ENCODE measurements at regions not wholly inside any gene's neighbourhood (a gene's known extent, or its start where the extent isn't known, plus 50 kb on each side); places are given as distances from the start of the nearest gene placed in this dataset.

DNA sequence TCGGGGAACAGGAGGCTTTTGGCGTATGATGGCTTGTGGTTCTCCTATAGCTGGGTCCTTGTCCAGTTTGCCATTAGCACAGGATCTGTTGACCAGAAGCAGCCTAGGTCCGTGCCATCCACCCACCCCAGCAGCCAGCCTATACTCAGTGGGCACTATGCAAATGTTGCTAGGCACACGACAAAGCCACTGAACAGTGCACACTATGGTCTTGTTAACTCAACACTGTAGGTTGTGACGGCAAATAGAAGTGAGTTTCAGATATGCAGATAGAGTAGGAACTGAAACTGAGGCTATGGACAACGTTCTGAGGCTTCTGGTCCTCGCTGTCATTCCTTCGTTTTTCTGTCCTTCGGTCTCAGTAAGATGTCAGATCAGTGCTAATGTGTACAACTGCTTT, 541.3 kb upstream of the TENM3 start:
- Histone ChIP-seq H4K91ac (ENCODE audit: insufficient read depth, low read depth, low read length) (no peak overlapping the region), H2AK5ac (ENCODE audit: low read depth, low read length) (no peak overlapping the region), H3K4me3 (ENCODE audit: insufficient read depth, low read depth, low read length) (no peak overlapping the region), H3K56ac (ENCODE audit: extremely low read depth, insufficient read depth, low read length) (no peak overlapping the region), H2AK9ac (replicated peaks; ENCODE audit: low read depth, low read length, poor library complexity) (no peak overlapping the region), H2AFZ (replicated peaks; ENCODE audit: low read length, poor library complexity) (peak overlapping the region; percentile 37), H3K27me3 (ENCODE audit: control insufficient read depth, insufficient read depth, low read length) (no peaks in the 10 kb centered on the region), H4K8ac (ENCODE audit: low read depth in 2 of 2, low read length in 2 of 2) (no peak overlapping the region), H3K4me2 (ENCODE audit: low read depth, low read length) (no peak overlapping the region), H3K79me1 (ENCODE audit: low read depth in 1 of 2, low read length in 2 of 2) (no peaks in the 10 kb centered on the region), H3K9me1 (ENCODE audit: insufficient read depth, low read length) (no peaks in the 10 kb centered on the region; the same call in 1 of the 2 replicates), H3K4me1 (ENCODE audit: control insufficient read depth, insufficient read depth, low read length) (no peaks in the 10 kb centered on the region), H2BK120ac (ENCODE audit: low read depth, low read length) (no peak overlapping the region), H3K36me3 (ENCODE audit: control insufficient read depth, insufficient read depth, low read length) (no peaks in the 10 kb centered on the region), H3K18ac (ENCODE audit: low read depth, low read length) (peak overlapping the region; percentile 9; the same call in 1 of the 2 replicates), H3K14ac (replicated peaks; ENCODE audit: low read depth, low read length) (no peak overlapping the region), H3K4ac (ENCODE audit: low read depth, low read length) (no peak overlapping the region), H2BK20ac (ENCODE audit: low read depth, low read length) (no peak overlapping the region), H4K20me1 (ENCODE audit: insufficient read depth, low read length) (no peaks in the 10 kb centered on the region), H4K5ac (ENCODE audit: low read depth, low read length) (no peak overlapping the region), H3K27ac (ENCODE audit: insufficient read depth, low read length) (no peak overlapping the region), H2BK5ac (ENCODE audit: low read depth, low read length, poor library complexity, severe bottlenecking) (no peak overlapping the region), H3K9me3 (ENCODE audit: control insufficient read depth, insufficient read depth, low read length) (no peaks in the 10 kb centered on the region), H3K23ac (ENCODE audit: low read depth, low read length) (no peak overlapping the region), H3K9ac (ENCODE audit: low read depth, low read length) (no peak overlapping the region), H2BK15ac (ENCODE audit: low read depth, low read length) (no peak overlapping the region)
- no peak for ATAC-seq (ENCODE audit: low read depth)
- WGBS, 2 experiments (ENCODE audit: extremely low coverage in 2 of 2, insufficient read length in 1 of 2), result 94% methylated on average over 2 of the region's 9 CpGs; no CpG with 5 or more reads in 1 of the 2 experiments
- TF ChIP-seq MAFK (IDR thresholded peaks at IDR 0.05; ENCODE audit: low read depth, low read length) (no peak), MXI1 (IDR thresholded peaks at IDR 0.05; ENCODE audit: borderline replicate concordance, low read depth, low read length) (no peak), POLR2A (IDR thresholded peaks at IDR 0.05; ENCODE audit: low read depth, low read length) (no peak), MAZ (IDR thresholded peaks at IDR 0.05; ENCODE audit: borderline replicate concordance, low read depth, low read length) (no peak), RFX5 (IDR thresholded peaks at IDR 0.05; ENCODE audit: low read depth, low read length) (no peak), FOS (IDR thresholded peaks at IDR 0.05; ENCODE audit: low read depth, low read length) (no peak), CEBPB (IDR thresholded peaks at IDR 0.05; ENCODE audit: low read depth, low read length) (no peak), RAD21 (IDR thresholded peaks at IDR 0.05; ENCODE audit: low read length) (no peak), RCOR1 (IDR thresholded peaks at IDR 0.05; ENCODE audit: insufficient replicate concordance, low read length) (no peak), NFE2L2 (IDR thresholded peaks at IDR 0.05; ENCODE audit: low read depth, low read length) (no peak), SMC3 (IDR thresholded peaks at IDR 0.05; ENCODE audit: low read depth, low read length) (no peak)
- TF ChIP-seq, protein P1, sequence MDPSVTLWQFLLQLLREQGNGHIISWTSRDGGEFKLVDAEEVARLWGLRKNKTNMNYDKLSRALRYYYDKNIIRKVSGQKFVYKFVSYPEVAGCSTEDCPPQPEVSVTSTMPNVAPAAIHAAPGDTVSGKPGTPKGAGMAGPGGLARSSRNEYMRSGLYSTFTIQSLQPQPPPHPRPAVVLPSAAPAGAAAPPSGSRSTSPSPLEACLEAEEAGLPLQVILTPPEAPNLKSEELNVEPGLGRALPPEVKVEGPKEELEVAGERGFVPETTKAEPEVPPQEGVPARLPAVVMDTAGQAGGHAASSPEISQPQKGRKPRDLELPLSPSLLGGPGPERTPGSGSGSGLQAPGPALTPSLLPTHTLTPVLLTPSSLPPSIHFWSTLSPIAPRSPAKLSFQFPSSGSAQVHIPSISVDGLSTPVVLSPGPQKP (IDR thresholded peaks at IDR 0.05; ENCODE audit: borderline replicate concordance, low read depth, low read length), result no peak
- TF ChIP-seq, protein P2, sequence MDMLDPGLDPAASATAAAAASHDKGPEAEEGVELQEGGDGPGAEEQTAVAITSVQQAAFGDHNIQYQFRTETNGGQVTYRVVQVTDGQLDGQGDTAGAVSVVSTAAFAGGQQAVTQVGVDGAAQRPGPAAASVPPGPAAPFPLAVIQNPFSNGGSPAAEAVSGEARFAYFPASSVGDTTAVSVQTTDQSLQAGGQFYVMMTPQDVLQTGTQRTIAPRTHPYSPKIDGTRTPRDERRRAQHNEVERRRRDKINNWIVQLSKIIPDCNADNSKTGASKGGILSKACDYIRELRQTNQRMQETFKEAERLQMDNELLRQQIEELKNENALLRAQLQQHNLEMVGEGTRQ (IDR thresholded peaks at IDR 0.05; ENCODE audit: low read depth, low read length), result no peak
- in situ Hi-C loops (cut with MboI; ENCODE audit: low sequenced_read_pairs) (no loop called here), dilution Hi-C loops (cut with HindIII; ENCODE audit: low sequenced_read_pairs, unreplicated experiment) (no loop called here), intact Hi-C loops (cut with micrococcal nuclease) (no loop called here)
- no peak for DNase-seq
- ChIA-PET POLR2A (ENCODE audit: unreplicated experiment) (interaction anchor here (0.6 kb wide), 1 partner anchor 17 kb away, joined by 20 read pairs; no protein-coding TSS in a partner anchor), CTCF (no interaction called here)
- BruUV-seq (replicated peaks), result no TSS peak

All from IMR-90 (cell line).